Fibroblast of skin of left biceps (primary cell): ENCODE measurements at regions not wholly inside any gene's neighbourhood (a gene's known extent, or its start where the extent isn't known, plus 50 kb on each side); places are given as distances from the start of the nearest gene placed in this dataset.
"Not testable (repeated sequence)": the region's sequence is repeated elsewhere in the genome, so short reads cannot be mapped to it uniquely, and the experiment has no call there.

Experiments used
- DNase-seq, 2 experiments: peaks; one replicate each; pipeline ENCODE4 v3.0.0-alpha.2; 2013; ENCODE audit warnings: low read depth in 2 of 2

GRCh38 chr16:54879681-54880080 is 51.0 kb upstream of the IRX5 start:
- no peak for DNase-seq

DNA sequence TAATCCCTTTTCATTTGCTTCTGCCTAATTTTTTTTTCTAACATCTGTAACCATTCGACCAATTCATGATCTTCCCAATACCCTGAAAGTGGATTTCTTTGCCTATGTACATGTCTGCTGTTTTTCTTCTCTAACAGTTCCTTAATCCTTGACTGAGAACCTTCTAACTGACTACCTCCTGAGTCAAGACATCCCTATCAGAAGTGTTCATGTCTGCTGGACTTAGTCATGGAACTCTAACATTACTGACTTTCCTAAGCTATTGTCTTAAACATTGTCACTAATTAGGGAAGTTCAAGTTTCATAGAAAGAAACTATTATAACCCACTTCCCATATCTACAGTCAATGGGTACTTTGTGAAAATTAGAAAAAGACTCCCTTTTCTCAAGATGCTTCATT is 52.4 kb upstream of the IRX5 start:
- no peak for DNase-seq

GRCh38 chr16:54875443-54875842 is 55.2 kb upstream of the IRX5 start:
- no peak for DNase-seq

GRCh38 chr16:54873716-54874373 is 56.8 kb upstream of the IRX5 start:
- DNase-seq: not testable (repeated sequence)

GRCh38 chr16:54873071-54873470 is 57.6 kb upstream of the IRX5 start:
- DNase-seq: no peak

GRCh38 chr16:54870151-54870550 is 60.5 kb upstream of the IRX5 start:
- DNase-seq: no peak

- no peak for DNase-seq
Measured at GRCh38 chr16:54867302-54867832, 63.3 kb upstream of the IRX5 start.

DNA sequence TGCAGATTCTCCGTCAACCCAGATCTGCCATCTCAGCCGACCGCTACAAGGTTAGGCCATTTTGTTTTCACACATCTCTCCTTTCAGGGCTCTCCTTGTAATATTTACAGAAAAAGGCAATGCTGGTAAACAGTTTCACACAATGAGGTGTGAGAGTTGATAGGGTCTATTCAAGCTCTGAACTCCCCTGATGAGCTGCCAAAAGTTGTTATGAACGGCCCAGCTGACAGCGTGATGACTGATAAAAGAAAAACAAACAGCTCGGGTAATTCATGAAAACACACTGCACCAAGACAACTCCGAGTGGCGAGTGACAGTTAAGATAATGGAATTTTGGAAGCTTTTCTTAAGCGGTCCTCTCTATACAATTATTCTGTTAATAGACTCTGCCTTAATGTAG is 68.1 kb upstream of the IRX5 start:
- DNase-seq: no peak

- DNase-seq: no peak
Measured at GRCh38 chr16:54856871-54857270, 73.8 kb upstream of the IRX5 start.

- no peak for DNase-seq
Measured at GRCh38 chr16:54847609-54848008, 83.1 kb upstream of the IRX5 start.

- DNase-seq: no peak
Measured at GRCh38 chr16:54847207-54847606, 83.5 kb upstream of the IRX5 start.

- no peak for DNase-seq
Measured at GRCh38 chr16:54846766-54847165, 83.9 kb upstream of the IRX5 start.

GRCh38 chr16:54843424-54843750 is 87.3 kb upstream of the IRX5 start:
- no peak for DNase-seq

DNA sequence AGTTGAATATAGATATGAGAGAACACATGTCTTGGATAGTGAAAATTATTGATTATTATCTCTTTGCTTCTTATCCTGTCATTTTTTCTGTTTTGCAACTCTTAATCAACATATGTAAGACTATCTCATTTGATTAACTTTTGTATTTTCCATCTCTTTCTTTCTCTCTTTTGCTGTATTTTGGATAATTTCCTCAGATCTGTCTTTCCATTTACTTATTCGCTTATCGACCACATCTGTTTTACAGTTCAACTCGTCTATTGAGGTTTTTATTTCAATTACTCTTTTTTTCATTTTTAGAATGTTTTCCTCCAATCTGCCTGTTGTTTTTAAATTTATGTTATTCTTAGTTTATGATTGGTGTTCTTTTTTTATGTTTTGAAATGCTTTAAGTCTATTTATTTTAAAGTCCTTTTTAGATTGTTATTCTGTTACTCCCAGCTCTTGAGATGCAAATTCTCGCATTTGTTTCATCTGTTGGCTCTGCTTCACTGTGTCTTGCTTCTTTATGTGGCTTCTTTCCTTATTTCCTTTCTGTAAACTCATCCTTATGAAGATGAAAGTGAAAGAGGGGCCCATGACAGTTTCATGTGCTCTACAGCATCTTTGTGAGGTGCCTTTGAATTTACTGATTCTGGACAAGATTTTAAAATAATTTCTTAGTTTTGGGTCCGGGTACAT is 87.8 kb upstream of the IRX5 start:
- DNase-seq: no peak

GRCh38 chr16:54829691-54830090 is 101.0 kb upstream of the IRX5 start:
- no peak for DNase-seq

DNA sequence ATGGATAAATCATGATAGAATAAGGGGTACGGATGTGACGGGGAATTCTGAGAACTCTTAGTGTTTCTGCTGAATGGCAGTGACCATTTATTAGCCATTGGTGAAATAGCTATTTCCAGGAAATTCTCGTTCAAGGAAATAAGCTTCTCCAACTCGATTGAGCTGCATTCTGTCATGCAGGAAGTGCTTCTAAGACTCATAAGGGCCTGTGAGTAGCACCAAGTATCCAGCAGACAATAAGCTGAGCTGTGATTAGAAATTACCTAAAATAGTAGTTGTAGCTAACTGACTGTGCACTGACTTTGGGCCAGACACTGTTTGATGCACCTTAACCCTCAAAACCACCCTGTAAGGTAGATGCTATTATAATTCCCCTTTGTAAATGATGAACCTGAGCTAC is 107.8 kb upstream of the IRX5 start:
- DNase-seq: no peak

DNA sequence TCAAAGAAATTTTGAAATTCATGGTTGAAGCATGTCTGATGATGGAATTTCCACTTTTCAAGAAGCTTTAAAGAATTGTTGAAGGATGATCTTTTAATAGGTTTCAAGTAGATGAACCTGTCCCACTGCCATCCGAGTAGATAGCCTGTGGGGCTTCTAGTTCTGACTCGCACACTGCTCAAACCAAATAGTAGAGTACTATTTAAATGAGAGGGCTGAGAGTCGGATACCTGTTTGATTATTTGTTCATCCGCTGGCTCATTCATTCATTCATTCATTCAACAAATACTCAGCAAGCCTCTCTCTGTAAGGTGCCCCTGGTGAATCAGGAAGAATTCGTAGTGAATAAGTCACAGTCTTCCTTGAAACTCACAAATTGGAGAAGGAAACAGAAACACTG is 108.2 kb upstream of the IRX5 start:
- no peak for DNase-seq

DNA sequence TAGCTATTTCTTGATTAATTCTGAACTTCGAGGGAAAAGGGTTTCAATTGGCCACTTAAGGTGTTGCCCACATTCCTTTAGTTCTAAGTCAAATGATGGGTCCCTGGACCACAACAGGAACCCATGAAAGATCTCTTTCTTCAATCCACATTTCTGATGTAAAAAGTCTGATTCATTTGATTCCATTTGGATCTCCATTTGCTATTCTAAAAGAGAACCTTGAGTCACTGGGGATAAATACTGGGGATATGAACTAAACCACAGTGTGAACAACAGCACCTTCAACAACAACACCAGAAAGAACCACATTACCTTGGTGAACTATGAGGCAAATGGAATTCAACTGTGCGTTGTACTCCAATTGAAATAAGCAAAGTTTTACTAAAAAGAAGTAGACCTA is 108.9 kb upstream of the IRX5 start:
- no peak for DNase-seq

DNA sequence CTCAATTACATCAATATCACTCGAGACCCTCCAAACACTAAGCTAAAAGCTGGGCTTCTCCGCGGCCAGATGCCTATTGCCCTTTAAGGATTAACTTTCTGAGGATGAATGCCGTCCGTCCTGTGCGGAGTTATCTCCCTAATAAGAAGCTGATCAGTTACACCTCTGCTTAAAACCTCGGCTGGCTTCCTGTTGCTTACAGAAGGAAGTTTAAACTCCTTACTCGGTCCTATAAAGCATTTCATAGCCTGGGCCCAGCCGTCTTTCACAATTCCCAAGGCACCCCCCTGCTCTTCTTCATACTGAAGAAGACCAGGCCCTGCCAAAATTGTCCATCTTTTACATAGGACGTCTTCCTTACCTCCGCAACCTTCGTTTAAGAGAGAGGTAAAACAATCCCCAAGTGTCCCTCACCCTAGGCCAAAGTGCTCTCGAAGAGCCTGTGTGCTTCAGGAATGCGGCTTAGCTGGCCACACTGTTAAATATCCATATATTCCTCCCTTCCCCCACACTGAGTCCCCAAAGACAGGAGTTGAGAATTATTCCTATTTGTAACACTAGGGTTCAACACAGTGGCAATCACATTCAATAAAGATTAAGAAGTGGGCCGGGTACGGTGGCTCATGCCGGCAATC is 112.6 kb upstream of the IRX5 start:
- no peak for DNase-seq

GRCh38 chr16:54817432-54817831 is 113.2 kb upstream of the IRX5 start:
- DNase-seq: peak; percentile 2 to 10

DNA sequence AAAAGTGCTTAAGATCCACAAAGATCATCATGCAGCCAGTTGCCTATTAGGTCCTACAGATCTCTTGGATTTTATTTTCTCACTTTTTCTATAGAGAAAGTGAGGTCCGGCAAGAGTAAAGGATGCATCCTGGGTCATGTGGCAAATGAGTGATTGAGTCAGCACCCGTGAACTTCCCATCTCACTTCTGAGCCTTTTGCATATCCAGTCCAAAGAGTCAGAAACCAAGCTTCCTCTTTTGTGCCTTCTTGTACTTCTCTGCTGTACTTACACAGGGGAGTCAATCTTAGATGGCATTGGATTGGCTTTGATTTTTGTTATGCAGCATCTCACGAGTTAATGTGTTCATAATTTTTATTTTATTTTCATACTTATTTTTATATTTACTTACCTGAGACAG is 114.2 kb upstream of the IRX5 start:
- DNase-seq: no peak

GRCh38 chr16:54815177-54815576 is 115.5 kb upstream of the IRX5 start:
- no peak for DNase-seq

- no peak for DNase-seq
Measured at GRCh38 chr16:54813778-54814177, 116.9 kb upstream of the IRX5 start.
